NCI-H748 (cell line): ENCODE measurements at regions not wholly inside any gene's neighbourhood (a gene's known extent, or its start where the extent isn't known, plus 50 kb on each side); places are given as distances from the start of the nearest gene placed in this dataset.
"Not testable (repeated sequence)": the region's sequence is repeated elsewhere in the genome, so short reads cannot be mapped to it uniquely, and the experiment has no call there.

Experiments used
- DNase-seq: peaks from one replicate; lab custom pipeline; 2025; ENCODE audit not compliant: unreplicated experiment; lab: John Stamatoyannopoulos, UW

- no peak for DNase-seq
Observed at GRCh38 chr16:13702614-13703013, 217.3 kb upstream of the ERCC4 start.

- DNase-seq, result no peak
Observed at GRCh38 chr16:13708347-13709120, 211.4 kb upstream of the ERCC4 start.

GRCh38 chr16:13718748-13719147 is 201.2 kb upstream of the ERCC4 start:
- DNase-seq, result no peak

- no peak for DNase-seq
Observed at GRCh38 chr16:13727943-13728342, 192.0 kb upstream of the ERCC4 start.

- no peak for DNase-seq
Observed at GRCh38 chr16:13733561-13733960, 186.4 kb upstream of the ERCC4 start.

- DNase-seq, result not testable (repeated sequence)
Observed at GRCh38 chr16:13739621-13740373, 180.2 kb upstream of the ERCC4 start.

GRCh38 chr16:13742928-13743327 is 177.0 kb upstream of the ERCC4 start:
- no peak for DNase-seq

- DNase-seq, result no peak
Observed at GRCh38 chr16:13743571-13743970, 176.4 kb upstream of the ERCC4 start.

- no peak for DNase-seq
Observed at GRCh38 chr16:13756411-13757140, 163.4 kb upstream of the ERCC4 start.

- DNase-seq, result no peak
Observed at GRCh38 chr16:13766334-13766733, 153.6 kb upstream of the ERCC4 start.

GRCh38 chr16:13767215-13767614 is 152.7 kb upstream of the ERCC4 start:
- DNase-seq, result no peak

- DNase-seq, result no peak
Observed at GRCh38 chr16:13768471-13768870, 151.5 kb upstream of the ERCC4 start.

- DNase-seq, result no peak
Observed at GRCh38 chr16:13770436-13770835, 149.5 kb upstream of the ERCC4 start.

GRCh38 chr16:13772782-13773181 is 147.2 kb upstream of the ERCC4 start:
- DNase-seq, result no peak

GRCh38 chr16:13779676-13780075 is 140.3 kb upstream of the ERCC4 start:
- DNase-seq, result peak; percentile 76

- peak; percentile 18 for DNase-seq
Observed at GRCh38 chr16:13780406-13781168, 139.4 kb upstream of the ERCC4 start.

GRCh38 chr16:13781169-13781564 is 138.8 kb upstream of the ERCC4 start:
- no peak for DNase-seq

- no peak for DNase-seq
Observed at GRCh38 chr16:13781575-13782338, 138.2 kb upstream of the ERCC4 start.

- no peak for DNase-seq
Observed at GRCh38 chr16:13791095-13791494, 128.9 kb upstream of the ERCC4 start.

GRCh38 chr16:13793841-13794409 is 126.0 kb upstream of the ERCC4 start:
- DNase-seq, result no peak
